ENCODE measurements at regions not wholly inside any gene's neighbourhood (a gene's known extent, or its start where the extent isn't known, plus 50 kb on each side); places are given as distances from the start of the nearest gene placed in this dataset.

DNA sequence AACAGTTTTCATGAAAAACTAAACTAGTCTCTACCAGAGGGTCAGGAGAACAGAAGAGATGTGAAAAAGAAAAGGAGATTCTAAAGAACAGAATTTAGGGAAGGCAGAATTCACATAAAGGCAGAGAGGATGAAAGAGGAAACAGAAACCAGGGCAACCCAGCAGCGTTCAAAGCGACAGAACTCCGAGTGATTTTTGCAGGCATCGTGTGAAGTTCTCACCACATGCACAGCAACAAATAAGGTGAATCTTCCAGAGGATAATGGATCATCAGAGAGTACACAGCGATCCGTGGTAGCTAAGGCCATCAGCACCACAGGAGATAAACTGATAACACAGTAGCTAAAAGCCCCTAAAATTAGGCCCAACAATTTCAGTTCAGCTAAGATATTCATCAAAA is 250.8 kb upstream of the THBS1 start:
- no peak overlapping the region for H3K4me3 ChIP-seq (ENCODE audit: low read depth, low read length)
- H3K27me3 ChIP-seq (replicated peaks; ENCODE audit: control insufficient read depth, insufficient read depth, low read length): no peaks in the 10 kb centered on the region
- no peaks in the 10 kb centered on the region for H3K9me3 ChIP-seq
- POLR2A ChIA-PET: no interaction called here
- intact Hi-C loops (cut with micrococcal nuclease; ENCODE audit: unreplicated experiment): no loop called here
- Mint-ChIP-seq H3K4me1 (ENCODE audit: low read depth, unreplicated experiment) (peaks cover 7% of the 10 kb centered on the region), H3K4me3 (ENCODE audit: unreplicated experiment) (no peak overlapping the region), H3K27ac (ENCODE audit: unreplicated experiment) (no peak overlapping the region), H3K9me3 (ENCODE audit: unreplicated experiment) (no peaks in the 10 kb centered on the region), H3K36me3 (ENCODE audit: insufficient read depth, unreplicated experiment) (no peaks in the 10 kb centered on the region), H3K27me3 (ENCODE audit: insufficient read depth, unreplicated experiment) (no peaks in the 10 kb centered on the region)
- CTCF ChIA-PET: no interaction called here
- TF ChIP-seq, protein P1, sequence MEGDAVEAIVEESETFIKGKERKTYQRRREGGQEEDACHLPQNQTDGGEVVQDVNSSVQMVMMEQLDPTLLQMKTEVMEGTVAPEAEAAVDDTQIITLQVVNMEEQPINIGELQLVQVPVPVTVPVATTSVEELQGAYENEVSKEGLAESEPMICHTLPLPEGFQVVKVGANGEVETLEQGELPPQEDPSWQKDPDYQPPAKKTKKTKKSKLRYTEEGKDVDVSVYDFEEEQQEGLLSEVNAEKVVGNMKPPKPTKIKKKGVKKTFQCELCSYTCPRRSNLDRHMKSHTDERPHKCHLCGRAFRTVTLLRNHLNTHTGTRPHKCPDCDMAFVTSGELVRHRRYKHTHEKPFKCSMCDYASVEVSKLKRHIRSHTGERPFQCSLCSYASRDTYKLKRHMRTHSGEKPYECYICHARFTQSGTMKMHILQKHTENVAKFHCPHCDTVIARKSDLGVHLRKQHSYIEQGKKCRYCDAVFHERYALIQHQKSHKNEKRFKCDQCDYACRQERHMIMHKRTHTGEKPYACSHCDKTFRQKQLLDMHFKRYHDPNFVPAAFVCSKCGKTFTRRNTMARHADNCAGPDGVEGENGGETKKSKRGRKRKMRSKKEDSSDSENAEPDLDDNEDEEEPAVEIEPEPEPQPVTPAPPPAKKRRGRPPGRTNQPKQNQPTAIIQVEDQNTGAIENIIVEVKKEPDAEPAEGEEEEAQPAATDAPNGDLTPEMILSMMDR (IDR thresholded peaks at IDR 0.05; ENCODE audit: insufficient read depth in 1 of 2, low read depth in 1 of 2, low read length in 1 of 2, severe bottlenecking in 1 of 2, unreplicated experiment in 1 of 2): no peak
- no peaks in the 10 kb centered on the region for H3K4me1 ChIP-seq
- DNase-seq: no peak
- BruUV-seq (replicated peaks): no TSS peak
- H3K36me3 ChIP-seq (ENCODE audit: control insufficient read depth, insufficient read depth, low read length): no peaks in the 10 kb centered on the region

DNA sequence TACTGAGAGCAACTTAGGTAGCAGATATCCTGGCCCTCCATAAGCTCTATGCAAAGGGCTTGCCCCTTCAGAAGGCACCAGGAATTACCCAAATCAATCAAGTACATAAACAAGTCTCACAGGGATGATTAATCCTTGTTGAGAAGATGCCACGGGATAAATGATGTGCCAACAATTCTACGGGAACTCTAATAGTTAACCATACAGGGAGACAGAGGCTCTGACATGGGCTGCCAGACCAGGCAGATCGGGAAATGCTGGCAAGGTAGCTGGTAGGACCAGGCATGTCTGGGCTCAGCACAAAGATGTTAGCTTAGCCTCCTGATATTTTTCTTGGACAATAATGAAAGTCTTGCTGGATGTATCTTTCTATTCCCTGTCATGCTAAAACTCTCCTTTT is 249.3 kb upstream of the THBS1 start:
- Histone ChIP-seq H3K4me3 (ENCODE audit: low read depth, low read length) (no peak overlapping the region), H3K4me1 (no peaks in the 10 kb centered on the region), H3K9me3 (no peaks in the 10 kb centered on the region), H3K36me3 (ENCODE audit: control insufficient read depth, insufficient read depth, low read length) (no peaks in the 10 kb centered on the region), H3K27me3 (replicated peaks; ENCODE audit: control insufficient read depth, insufficient read depth, low read length) (no peaks in the 10 kb centered on the region)
- BruUV-seq (replicated peaks): no TSS peak
- TF ChIP-seq, protein P1 (IDR thresholded peaks at IDR 0.05; ENCODE audit: insufficient read depth in 1 of 2, low read depth in 1 of 2, low read length in 1 of 2, severe bottlenecking in 1 of 2, unreplicated experiment in 1 of 2): no peak
- Mint-ChIP-seq H3K36me3 (ENCODE audit: insufficient read depth, unreplicated experiment) (no peaks in the 10 kb centered on the region), H3K27me3 (ENCODE audit: insufficient read depth, unreplicated experiment) (no peaks in the 10 kb centered on the region), H3K27ac (ENCODE audit: unreplicated experiment) (no peak overlapping the region), H3K9me3 (ENCODE audit: unreplicated experiment) (no peaks in the 10 kb centered on the region), H3K4me1 (ENCODE audit: low read depth, unreplicated experiment) (peaks cover 11% of the 10 kb centered on the region), H3K4me3 (ENCODE audit: unreplicated experiment) (no peak overlapping the region)
- ChIA-PET CTCF (interaction anchor here (0.8 kb wide), 1 partner anchor 9 kb away, joined by 3 read pairs; no protein-coding TSS in a partner anchor), POLR2A (no interaction called here)
- intact Hi-C loops (cut with micrococcal nuclease; ENCODE audit: unreplicated experiment): no loop called here
- DNase-seq: no peak

DNA sequence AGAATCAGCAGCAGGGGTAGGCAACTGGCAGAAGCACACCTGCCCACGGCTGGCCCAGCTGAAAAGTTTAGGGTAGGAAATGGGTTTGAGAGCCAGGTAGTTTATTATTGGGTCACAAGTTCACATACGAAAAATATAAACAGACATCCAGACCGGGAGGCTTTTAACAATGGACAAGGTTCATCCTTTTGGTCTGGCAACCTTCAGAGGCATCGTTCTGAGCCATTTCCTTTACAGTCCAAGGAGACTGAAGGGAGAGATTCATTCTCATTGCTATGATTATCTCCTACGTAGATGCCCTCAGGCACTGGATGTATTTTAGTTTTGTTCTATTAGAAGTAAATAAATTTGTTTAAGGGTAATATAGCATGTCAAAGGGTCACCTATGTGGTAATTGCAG is 248.0 kb upstream of the THBS1 start:
- intact Hi-C loops (cut with micrococcal nuclease; ENCODE audit: unreplicated experiment): no loop called here
- CTCF ChIA-PET: no interaction called here
- TF ChIP-seq, protein P1 (IDR thresholded peaks at IDR 0.05; ENCODE audit: insufficient read depth in 1 of 2, low read depth in 1 of 2, low read length in 1 of 2, severe bottlenecking in 1 of 2, unreplicated experiment in 1 of 2): no peak
- Histone ChIP-seq H3K9me3 (no peaks in the 10 kb centered on the region), H3K4me3 (ENCODE audit: low read depth, low read length) (no peak overlapping the region), H3K36me3 (ENCODE audit: control insufficient read depth, insufficient read depth, low read length) (no peaks in the 10 kb centered on the region), H3K4me1 (peaks cover 2% of the 10 kb centered on the region), H3K27me3 (replicated peaks; ENCODE audit: control insufficient read depth, insufficient read depth, low read length) (no peaks in the 10 kb centered on the region)
- H3K9me3 Mint-ChIP-seq (ENCODE audit: unreplicated experiment): peaks cover 5% of the 10 kb centered on the region
- BruUV-seq (replicated peaks): no TSS peak
- H3K4me1 Mint-ChIP-seq (ENCODE audit: low read depth, unreplicated experiment): peaks cover 13% of the 10 kb centered on the region
- H3K4me3 Mint-ChIP-seq (ENCODE audit: unreplicated experiment): no peak overlapping the region
- POLR2A ChIA-PET: no interaction called here
- H3K27ac Mint-ChIP-seq (ENCODE audit: unreplicated experiment): no peak overlapping the region
- DNase-seq: no peak
- H3K27me3 Mint-ChIP-seq (ENCODE audit: insufficient read depth, unreplicated experiment): no peaks in the 10 kb centered on the region
- H3K36me3 Mint-ChIP-seq (ENCODE audit: insufficient read depth, unreplicated experiment): no peaks in the 10 kb centered on the region

Data from Caco-2 (cell line).